ENCODE measurements at regions not wholly inside any gene's neighbourhood (a gene's known extent, or its start where the extent isn't known, plus 50 kb on each side); places are given as distances from the start of the nearest gene placed in this dataset.
A peak's percentile ranks its signal among the peaks of the same experiment; 100 is the strongest.

DNA sequence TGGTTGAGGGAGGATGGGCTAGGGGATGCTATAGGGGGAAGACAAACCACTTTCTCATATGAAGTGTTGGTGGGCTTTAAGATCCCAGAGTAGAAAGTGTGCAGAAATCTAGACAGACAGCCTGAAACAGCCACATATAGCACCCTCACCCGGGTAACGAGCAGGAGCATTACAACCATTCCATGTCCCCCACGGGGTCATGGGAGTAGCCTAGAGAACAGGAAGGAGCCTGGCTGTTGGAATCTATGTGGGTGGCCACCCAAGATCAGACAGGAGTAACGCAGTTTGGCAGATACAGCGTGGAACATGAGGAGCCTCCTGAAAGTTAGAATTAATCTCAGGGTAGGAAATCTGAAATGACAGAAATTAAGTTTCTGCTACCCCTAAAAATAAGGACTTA is 146.1 kb upstream of the RAI14 start:
- no peak for DNase-seq

DNA sequence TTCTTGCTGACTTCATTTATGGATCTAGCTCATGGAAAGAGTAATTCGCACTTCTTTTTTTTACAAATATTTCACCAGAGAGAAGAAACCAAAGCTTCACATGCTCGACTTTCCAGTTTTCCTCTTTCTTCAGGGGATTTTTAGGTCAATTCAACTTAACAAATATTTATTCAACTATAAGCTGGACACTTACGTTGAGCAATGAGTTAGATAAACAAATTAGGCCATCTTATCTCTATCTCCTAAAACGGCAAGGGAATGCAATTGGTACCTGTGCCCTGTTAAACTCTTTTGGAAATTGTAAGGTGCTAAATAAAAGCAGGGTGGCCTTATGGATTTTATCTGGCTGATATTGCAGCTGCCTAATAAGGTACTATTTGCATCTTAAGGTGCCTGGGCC is 145.1 kb upstream of the RAI14 start:
- DNase-seq, result no peak

DNA sequence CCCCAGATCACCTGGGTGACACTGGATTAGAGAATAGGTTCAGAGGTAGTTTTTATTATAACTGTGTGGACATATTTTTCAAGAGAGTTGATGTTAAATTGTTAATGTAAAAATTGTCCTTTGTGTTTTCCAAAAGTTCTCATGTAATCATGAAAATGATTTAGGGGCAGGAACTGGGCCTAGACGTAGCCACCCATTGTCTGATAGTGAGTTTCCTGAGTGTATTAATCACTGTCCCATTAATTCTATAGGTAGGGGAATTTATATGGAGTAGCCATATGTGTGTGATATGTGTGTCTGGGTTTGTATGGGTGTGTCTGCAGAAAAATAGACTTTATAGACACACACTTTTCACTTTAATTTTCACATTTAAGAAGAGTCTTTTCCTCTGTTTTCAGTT is 144.6 kb upstream of the RAI14 start:
- DNase-seq, result no peak

DNA sequence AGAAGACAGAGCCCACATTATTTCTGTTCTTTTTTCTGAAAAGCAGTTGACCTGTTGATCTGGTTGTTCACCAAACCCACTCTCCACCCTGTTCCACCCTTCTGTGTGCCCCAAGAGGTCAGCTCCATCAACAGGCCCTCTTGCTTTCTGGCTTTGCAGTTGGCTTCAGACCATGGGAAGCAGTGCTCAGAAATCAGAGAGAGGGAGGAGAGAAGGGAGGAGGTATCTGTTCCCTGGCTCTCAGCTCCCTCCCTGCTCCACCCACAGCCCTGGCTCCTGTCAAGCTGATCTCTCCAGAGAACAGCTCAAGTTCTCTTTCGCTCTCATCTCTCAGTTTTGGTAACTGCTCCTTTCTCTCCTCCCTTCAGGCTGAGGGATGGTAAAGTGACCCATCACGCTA is 144.2 kb upstream of the RAI14 start:
- no peak for DNase-seq

DNA sequence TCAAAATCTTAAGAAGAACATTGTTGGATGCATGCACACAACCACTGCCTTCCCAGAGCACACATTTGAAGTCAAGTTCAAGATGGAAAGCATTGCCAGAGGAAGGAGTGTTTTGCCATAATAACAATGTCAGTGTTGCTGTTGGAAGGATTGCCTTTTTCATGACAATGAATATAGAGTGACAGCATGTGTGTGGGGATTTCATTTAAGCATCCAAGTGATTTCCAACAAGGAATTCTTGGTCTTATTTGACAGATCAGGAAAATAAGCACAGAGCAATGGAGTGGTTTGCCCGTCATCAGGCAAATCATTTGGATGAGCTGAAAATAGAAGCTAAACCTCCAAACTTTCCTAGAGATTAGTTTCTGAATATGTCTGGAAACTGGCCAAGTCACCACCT is 140.0 kb upstream of the RAI14 start:
- DNase-seq, result no peak

DNA sequence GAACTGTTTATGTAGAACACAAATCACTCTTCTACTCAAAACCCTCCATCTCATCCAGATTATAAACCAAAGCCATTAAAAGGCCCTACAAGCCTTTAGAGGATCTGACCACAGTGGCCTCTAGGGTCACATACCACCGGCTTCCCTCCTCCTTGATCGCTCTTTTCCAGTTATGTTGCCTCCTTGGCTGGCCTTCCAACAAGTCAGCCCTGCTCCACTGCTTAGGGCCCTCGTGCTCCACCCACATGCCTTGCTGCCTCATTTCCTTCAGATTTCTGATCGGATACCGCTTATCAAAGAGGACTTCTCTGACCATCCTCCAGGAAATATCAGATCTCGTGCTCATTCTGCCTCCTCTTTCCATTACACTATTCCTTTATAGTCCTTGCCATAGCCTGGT is 139.4 kb upstream of the RAI14 start:
- no peak for DNase-seq

DNA sequence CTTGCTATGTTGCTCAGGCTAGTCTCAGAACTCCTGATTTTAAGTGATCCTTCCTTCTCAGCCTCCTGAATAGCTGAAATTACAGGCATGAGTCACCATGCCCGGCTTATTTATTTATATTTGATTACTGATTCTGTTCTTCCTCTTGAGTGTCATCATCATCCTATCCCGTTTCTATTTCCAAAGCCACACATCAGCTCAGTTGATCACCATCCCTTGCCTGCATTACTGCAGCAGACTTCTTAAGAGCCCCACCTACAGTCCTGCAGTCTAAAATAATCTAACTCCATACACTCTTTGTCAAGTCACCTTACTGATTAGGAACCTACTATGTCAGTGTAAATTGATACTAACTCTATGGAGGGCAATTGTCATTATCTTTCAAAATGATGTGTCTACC is 138.9 kb upstream of the RAI14 start:
- DNase-seq, result no peak

DNA sequence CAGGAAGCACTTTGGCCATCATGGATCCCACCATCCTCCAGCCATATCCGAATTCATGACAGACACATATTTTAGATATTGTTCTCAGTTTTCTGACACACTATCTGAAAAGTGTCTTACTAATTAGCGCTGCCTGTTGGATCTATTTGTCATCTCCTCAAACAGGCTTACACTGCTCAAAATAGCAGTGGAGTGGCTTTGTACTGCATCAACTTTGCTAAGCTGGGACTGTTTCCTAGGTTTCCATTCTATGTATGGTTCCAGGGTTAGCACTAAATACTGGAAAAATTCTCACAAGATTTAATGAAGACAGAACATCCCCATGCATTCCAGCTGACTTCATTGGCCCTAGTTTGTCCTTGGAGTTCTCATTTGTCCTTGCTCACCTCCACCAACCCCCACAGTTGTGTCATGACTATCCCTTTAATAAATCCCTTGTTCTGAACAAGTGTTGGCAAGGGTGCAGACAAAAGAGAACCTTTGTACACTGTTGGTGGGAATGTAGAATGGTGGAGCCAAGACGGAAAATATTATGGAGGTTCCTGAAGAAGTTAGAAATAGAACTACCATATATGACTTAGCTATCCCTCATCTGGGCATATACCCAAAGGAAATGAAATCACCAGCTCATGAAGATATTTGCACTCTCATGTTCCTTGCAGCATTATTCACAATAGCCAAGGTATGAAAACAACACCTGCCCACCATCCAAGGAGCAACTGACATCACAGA is 136.5 kb upstream of the RAI14 start:
- no peak for DNase-seq

DNA sequence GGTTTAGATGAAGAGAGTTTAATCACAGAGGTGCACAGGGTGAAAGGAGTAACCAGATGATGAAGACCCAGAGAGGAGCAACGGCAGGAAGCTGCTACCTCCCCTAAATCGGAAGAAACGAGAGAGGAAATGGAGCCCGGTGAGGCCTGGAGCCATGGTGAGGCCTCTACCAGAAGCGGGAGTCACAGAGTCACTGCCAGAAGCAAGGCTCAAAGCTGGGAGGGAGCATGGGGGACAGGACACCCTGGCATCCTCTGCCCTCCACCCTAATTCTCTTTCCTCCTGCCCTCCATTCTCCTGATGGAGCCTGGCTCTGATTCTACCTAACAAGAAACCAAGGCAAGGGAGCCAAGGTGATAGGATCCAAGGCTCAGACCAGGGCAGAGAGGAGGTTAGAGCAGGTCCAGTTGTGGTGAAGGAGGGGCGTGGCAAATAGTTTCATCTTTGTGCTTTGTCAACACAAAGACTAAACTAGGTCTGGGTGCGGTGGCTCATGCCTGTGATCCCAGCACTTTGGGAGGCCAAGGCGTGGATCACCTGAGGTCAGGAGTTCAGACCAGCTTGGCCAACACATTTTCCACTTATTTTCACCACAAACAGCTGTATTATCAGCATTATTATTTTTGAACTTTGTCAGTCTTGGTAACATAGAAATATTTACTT is 134.4 kb upstream of the RAI14 start:
- DNase-seq, result no peak

DNA sequence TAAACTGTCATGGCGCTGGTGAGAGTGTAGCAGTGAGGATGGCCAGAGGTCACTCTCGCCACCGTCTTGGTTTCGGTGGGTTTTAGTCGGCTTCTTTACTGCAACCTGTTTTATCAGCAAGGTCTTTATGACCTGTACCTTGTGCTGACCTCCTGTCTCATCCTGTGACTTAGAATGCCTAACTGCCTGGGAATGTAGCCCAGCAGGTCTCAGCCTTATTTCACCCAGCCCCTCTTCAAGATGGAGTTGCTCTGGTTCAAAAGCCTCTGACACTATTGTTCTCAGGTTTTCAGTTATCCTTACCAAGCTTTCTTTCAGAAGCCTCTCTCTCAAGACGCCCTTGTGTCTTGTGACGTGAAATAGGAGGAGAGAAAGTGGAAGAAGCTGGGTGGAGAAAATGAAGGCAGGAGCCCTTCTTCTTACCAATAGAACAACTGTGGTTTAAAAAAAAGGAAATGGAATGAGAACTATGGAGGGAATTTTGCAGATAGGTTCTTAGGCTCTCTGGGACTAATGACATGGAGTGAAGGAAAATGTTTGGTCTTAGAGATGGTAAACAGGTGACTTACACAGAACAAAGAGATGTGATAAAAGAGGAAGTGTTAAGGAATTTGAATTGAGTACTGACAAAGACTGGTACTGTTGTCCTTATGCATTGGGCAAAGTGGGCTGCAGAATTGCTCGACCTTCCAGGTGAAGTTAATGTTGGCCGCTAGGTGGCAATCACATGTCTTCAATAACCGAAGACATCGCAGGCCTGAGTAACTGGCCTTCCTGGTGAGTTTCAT is 133.3 kb upstream of the RAI14 start:
- DNase-seq, result peak; percentile 40 to 78

DNA sequence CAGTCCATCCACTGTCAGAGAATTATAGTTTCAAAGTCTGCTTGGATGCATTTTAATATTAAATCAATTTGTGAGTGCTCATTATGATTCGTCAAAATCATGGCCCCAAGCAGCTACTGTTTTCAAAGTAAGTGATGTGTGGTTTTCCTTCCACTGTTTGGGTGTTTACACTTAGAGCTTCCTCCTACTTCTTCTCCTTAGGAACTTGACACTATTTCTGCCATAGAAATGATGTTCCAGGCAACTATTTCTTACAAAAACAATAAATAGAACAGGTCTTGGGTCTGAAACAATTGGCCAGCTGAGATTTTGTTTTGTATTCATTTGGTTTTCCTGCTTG is 132.8 kb upstream of the RAI14 start:
- DNase-seq, result no peak

DNA sequence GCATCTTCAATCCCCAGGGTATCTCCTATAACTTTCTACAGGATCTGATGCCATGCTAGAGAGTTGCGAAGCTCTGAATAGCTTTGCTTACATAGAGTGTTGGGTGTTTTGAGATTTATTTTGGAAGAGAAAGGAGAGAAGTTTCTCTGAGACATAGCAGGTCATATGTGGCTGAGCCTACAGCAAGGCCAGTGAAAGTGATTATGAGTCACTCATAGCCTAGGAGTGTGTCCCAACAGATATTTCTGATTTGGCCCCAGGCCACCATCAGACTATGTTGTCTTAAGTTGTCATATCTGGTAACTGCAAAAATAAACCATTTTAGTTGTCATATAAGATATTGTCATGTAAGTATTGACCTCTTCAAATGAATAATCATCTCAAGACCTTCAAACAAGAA is 132.0 kb upstream of the RAI14 start:
- no peak for DNase-seq

DNA sequence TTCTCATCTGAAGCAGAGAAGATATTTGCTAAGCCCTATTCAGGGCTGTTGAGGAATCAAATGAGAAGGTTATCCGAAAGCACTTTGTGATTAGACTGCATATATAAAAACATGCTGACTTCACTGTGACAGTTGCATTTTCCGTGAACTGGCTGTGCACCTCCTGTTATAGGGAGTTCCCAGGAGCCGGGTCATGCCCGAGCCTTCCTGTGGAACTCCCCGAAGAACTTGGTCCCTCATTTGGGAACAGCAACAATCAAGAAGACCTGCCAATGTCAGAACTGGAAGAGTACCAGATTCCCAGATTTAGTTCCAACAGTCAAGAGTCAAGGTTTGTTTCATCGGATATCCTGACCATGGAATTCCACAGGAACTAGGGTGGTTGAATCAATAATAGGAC is 130.4 kb upstream of the RAI14 start:
- no peak for DNase-seq

DNA sequence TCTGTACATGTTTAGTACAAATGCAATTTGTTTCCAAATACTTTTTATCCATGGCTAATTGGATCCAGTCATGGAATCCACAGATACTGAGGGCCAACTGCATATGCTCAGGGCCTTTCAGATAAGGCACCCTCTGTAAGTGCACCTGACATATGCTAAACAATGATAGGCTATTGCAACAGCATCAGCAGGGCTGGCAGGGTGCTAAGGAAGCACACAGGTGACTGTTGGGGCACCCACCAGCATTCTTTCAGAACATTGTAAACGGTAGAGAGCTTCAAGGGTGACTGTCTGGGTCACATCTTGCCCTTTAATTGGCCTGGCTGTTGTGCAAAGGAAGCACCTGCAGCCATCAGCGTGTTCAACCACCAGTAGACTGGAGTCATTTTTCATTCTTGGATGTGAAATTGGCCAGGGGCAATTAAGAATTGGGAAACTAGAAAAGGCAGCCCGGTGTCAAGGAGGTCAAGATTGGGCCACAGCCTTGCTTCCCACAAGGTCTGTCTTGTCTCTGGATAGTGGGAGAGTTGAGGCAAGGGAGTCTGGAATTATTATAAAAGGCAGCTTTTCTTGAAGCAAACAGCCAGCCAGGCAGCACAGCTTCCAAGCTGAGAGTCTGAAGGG is 129.3 kb upstream of the RAI14 start:
- DNase-seq, result no peak

DNA sequence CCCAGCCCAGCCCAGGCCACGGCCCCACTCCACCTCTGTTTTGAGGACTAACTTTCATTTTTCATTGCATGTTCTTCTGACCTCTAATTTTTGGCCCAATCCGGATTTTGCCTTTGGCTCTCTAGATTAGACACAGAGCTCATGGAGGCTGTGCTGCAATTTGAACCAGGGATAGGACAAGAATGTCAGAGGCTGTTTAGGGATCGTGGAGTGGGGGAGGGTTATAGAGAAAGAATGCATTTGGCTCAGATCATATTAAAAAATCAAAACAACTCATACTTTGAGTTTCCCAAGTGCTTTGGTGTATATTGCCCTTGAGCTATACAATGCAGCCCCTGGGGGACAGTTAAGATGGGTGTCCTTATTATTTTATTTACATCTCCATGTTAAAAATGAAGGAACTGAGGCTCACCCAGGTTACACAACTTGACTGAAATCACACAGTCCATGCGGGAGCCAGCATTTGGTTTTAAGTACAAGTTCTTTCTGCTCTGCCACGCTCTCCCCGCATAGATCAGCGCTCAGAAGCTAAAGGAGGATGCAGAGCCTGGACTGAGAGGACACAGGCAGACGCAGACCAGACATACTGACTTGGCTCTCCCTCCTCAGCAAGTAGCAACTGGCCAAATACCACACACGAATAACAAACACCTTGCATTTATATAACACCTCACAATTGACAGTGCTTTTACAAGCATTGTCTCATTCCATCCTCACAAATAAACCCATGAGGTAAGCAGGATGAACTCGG is 126.4 kb upstream of the RAI14 start:
- no peak for DNase-seq

DNA sequence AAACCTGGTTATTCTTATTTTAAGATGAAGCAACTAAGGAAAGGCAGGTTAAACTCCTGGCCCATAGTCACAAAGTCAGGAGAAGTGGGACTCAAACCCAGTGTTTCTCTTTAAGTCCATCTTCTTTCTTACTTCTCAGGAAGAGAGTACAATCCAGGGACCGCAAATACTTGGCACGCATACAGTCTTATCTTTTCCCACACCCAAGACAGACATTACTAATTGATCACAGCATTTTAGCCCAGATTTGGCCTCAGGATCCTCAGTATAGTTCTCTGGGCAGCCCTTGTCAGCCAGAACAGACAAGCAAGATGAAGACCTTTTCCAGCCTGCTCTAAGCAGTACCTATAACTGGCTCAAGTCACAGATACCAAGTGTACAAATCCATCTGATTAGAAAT is 125.5 kb upstream of the RAI14 start:
- DNase-seq, result no peak

DNA sequence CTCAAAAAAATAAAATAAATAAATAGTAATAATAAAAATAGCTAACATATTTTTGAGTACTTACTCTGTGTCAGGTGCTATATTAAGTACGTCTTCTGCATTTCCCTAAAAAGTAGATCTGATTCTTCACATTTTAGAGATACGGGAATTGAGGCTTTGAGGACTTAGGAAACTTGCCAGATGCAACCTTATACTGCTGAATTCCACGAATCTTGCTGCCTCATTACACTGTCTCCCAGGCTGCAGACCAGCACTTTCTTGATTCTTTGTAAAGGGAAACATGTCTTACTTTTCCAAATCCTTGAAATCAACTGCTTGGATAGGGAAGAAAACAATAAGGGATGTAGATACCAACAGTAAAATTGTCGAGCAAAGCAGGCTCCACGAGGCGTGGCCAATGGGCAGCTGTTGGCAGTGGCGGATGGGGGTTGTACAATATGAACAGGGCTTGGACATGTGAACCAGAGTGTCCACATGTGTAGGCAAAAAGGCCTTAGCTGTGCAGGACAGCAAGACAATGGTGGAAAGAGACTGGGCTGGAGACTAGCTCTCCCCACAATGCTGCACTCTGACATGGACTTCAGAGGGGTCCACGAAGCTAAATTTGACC is 124.3 kb upstream of the RAI14 start:
- no peak for DNase-seq

DNA sequence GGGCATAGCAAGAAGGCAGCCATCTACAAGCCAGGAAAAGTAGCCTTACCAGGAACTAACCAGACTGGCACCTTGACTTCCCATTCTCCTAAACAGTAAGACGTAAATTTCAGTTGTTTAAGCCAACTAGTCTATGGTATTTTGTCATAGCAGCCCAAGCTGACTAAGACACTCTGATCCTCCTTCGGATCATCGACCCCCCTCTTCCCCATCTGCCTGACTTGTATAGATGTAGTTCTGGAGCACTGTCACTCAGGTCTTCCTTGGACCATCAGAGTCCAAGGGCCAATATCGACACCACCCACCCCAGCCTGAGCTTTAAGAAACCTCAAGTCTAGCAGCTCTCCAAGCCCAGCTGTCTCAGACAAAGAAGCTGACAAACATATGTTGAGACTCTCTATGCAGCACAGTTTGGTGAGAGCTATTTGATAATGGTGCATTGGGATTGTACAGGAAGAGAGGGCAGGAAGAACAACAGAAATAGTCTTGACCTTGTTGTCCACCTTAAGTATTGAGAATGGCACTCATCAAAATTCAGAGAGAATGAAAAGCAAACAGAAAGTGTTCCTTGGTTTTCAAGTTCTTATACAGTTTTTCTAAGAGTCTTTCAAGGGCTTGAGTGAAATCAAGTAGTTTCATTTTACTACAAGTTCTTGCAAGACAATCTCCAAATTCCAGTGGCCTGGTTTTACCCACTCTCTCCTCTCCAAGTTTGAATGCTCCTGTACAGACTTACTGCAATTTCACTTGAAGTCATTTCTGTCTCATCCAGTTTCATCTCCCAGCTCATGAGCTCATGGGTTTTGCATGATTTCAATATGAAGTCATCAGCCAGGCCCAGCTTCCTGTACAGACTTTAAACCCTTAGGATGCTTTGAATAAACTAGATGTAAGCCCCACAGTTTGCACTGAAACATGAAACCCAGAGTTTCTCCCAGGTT is 122.3 kb upstream of the RAI14 start:
- no peak for DNase-seq

DNA sequence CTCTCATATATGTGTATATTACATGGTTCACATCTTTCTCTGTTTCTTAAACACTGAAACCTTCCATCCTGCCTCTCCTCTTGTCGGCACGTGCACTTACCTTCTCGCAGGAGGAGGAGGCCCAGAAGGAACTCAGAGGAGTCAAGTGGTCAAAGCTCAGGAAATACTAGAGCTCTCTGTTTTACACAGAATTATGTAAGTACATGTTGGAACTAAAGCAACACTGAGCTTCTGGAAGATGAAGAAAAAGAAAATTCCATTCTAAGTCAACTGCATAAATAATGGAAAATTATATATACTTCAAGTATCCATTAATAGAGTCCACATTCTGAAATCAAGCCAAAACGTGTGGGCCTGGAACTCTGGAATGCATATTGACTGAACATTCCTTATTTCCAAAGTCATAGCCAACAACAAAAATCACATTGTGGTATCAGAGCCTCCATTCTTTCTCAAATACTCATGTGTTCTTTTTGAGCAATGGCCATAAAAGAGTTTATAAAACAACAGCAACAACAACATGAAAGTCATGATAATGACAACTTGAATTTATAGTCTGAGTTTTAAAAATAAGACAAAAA is 121.5 kb upstream of the RAI14 start:
- DNase-seq, result no peak

DNA sequence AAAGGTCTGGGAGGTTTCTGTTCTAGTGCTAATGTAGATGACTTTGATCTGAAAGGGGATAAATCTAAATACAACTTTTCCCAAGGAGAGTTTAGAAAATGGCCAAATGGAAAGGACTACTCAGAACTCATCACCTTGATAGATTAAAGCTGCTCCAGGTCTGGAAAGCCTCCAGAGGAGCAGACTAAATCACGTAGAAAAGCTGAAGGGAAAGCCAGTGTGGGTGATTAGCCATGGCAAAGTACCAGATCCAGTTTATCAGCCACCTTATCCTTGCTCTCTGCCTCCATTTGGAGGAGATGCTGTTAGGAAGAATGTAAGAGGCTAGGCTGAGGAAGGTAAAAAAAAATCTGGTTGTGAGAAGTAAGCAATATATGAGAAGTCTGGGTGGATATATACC is 120.7 kb upstream of the RAI14 start:
- DNase-seq, result no peak

Measured in SW 1271 (cell line).